ENCODE measurements at regions not wholly inside any gene's neighbourhood (a gene's known extent, or its start where the extent isn't known, plus 50 kb on each side); places are given as distances from the start of the nearest gene placed in this dataset.

GRCh38 chr6:95280686-95281273 is 296.6 kb upstream of the MANEA start:
- TF ChIP-seq CTCF (IDR thresholded peaks at IDR 0.05) (peak in 4 of 12 donors; percentile 17 to 61 (median 33)), POLR2A (IDR thresholded peaks at IDR 0.05) (no peak)

Data from heart left ventricle (tissue), 13 donors.